ENCODE measurements at regions not wholly inside any gene's neighbourhood (a gene's known extent, or its start where the extent isn't known, plus 50 kb on each side); places are given as distances from the start of the nearest gene placed in this dataset.

DNA sequence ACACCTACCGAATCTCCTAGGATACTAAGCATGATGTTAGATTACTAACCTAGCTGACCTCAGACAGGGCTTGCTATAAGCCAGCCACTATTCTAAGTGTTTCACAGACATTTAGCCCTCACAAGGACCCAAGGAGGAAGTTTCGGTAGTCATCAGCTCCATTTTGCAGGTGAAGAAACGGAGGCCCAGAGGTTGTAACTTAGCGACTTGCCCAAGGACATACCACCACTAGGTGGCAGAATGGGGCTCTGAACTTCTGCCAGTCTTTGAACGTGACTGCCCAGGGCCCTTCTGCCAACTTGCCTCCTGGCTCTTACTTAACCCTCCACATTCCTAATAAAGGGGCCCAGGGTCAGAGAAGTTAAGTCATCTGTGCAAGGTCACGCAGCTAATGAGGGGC, 283.5 kb downstream of the C1orf94 start:
- TF ChIP-seq BHLHE40 (IDR thresholded peaks at IDR 0.05; ENCODE audit: borderline replicate concordance): no peak
- TF ChIP-seq SP1 (IDR thresholded peaks at IDR 0.05): no peak
